GM21723 (cell line): ENCODE measurements at regions not wholly inside any gene's neighbourhood (a gene's known extent, or its start where the extent isn't known, plus 50 kb on each side); places are given as distances from the start of the nearest gene placed in this dataset.

Experiments
- ATAC-seq: cut with Tn5 transposase; IDR thresholded peaks from one replicate; pipeline ENCODE4 v1.9.1; 2021; ENCODE audit warnings: mild to moderate bottlenecking, moderate library complexity; ENCODE audit not compliant: unreplicated experiment

- no peak for ATAC-seq
Observed at GRCh38 chr2:51145761-51146160, 113.8 kb upstream of the NRXN1 start.

DNA sequence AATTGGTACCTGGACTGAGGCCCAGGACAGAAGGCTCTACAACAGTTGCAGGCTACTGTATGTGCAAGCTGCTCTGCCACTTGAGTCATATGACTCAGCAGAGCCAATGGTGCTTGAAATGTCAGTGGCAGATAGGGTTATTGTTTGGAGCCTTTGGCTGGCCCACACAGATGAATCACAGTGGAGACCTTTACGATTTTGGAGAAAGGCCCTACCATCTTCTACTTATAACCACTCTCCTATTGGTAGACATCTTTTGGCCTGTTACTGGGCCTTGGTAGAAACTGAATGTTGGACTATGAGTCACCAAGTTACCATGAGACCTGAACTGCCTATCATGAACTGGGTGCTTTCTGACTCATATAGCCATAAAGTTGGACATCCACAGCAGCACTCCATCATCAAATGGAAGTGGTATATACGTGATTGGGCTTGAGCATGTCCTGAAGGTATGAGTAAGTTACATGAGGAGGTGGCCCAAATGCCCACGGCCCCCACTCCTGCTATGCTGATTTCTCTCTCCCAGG, 88.9 kb upstream of the NRXN1 start:
- no peak for ATAC-seq

GRCh38 chr2:51111532-51111931, 79.6 kb upstream of the NRXN1 start:
- ATAC-seq: no peak

GRCh38 chr2:51108794-51109193, 76.9 kb upstream of the NRXN1 start:
- no peak for ATAC-seq

DNA sequence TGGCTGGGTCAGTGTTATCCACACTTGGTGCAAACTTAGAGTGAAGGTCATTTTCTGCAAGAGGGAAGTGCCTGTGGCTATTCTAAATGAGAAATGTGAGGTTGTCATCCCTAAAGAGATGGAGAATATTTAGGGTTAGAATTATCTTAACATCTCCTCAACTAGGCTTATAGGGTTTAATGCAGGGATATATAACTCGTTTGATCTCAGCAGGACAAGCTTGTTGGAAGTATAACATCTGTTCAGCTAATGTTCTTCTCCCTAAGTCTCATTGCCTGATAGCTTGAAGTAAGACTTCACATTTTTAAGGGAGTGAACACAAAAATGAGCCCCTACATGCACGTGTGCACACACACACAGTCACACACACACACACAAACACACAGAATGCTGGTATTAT, 75.9 kb upstream of the NRXN1 start:
- ATAC-seq: no peak

DNA sequence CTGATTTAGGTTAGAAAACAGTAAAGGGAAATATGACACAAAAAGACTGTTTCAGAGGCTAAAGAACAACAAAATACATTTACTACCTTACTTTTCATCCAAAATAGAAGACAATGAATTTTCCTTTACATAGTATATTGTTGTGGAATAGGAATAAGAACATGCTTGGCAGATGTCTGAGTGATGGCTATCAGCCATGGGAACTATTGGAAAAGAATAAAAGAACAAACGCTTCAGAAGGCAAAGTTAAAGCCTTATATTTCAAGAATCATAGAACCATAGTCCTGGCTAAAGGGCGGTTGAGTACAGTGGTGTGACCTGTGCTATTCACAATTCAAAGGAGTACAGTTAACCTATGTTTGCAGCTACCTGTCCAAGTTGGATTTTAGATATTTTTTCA, 73.9 kb upstream of the NRXN1 start:
- no peak for ATAC-seq

- no peak for ATAC-seq
Observed at GRCh38 chr2:51103205-51103604, 71.3 kb upstream of the NRXN1 start.

DNA sequence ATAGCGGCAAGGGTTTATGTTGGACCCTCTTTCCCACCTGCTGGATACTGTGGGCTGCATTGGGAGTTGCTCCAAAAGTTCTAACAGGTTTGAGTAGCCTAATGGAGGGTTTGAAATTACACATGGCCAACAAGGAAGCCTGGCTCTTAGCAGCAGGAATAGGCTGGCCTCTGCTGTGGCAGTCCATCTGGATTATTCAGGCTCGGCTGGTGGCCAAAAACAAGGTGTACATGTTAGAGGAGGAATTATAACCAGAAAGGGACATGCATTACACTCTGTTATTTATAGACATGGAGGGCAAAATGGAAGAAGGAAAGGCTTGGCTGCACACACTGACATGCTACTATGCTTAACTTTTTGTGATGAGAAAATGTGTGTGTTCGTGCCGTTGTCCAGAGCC, 61.1 kb upstream of the NRXN1 start:
- ATAC-seq: no peak

DNA sequence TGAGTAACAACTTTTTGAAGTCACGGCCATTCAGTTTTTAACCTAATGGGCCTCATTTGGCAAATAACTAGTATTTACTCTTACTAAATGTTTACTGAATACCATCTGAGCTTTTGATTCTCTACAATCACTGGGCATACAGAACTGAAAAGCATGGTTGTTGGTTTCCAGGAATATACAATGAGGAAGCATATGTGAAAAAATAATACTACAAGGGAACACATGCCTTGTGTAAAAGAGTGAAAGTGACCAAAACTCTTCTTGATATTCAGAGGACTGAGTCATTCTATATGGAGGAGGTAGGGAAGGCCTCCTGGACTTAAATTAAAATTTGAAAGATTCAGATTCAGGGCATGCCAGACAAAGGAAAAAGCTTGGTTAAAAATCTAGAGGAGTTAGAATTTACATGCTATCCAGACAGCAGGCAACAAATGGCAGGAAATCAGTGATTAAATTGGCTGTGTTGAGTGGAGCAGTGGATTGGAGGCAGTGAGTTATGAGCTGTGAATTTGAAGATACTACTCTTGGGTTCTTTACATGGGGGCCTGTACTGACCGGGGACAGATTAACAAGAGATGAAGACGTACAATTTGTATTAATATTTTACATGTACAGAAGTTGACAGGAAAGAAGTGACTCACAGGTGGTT, 53.6 kb upstream of the NRXN1 start:
- ATAC-seq: no peak

DNA sequence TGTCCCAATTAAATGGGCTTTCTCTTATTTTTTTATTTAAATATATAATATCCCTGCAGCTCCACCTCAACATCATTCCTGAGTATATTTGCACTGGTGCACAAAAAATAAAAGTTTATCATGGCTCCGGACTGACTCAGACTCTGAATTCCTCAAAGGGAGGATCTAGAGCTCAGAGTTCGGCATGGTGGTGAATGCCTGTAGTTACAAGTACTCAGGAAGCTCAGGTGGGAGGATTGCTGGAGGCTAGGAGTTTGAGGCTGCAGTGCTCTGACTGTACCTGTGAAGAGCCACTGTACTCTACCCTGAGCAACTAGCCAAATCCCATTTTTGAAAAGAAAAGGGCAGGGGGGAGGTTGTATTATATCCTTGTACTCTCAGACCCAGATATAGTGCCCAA, 52.8 kb upstream of the NRXN1 start:
- no peak for ATAC-seq
